ENCODE measurements at regions not wholly inside any gene's neighbourhood (a gene's known extent, or its start where the extent isn't known, plus 50 kb on each side); places are given as distances from the start of the nearest gene placed in this dataset.
"Not testable (repeated sequence)": the region's sequence is repeated elsewhere in the genome, so short reads cannot be mapped to it uniquely, and the experiment has no call there.

GRCh38 chr7:10649120-10649519 is 324.6 kb upstream of the PHF14 start:
- not testable (repeated sequence) for DNase-seq

- DNase-seq = no peak
Observed at GRCh38 chr7:10655031-10655430, 318.6 kb upstream of the PHF14 start.

GRCh38 chr7:10657201-10657600 is 316.5 kb upstream of the PHF14 start:
- no peak for DNase-seq

- no peak for DNase-seq
Observed at GRCh38 chr7:10657837-10658236, 315.8 kb upstream of the PHF14 start.

- no peak for DNase-seq
Observed at GRCh38 chr7:10662491-10662890, 311.2 kb upstream of the PHF14 start.

- DNase-seq = no peak
Observed at GRCh38 chr7:10662982-10663884, 310.4 kb upstream of the PHF14 start.

- no peak for DNase-seq
Observed at GRCh38 chr7:10672186-10672585, 301.5 kb upstream of the PHF14 start.

- DNase-seq = no peak
Observed at GRCh38 chr7:10677211-10677610, 296.5 kb upstream of the PHF14 start.

- DNase-seq = no peak
Observed at GRCh38 chr7:10677668-10678232, 295.9 kb upstream of the PHF14 start.

GRCh38 chr7:10684606-10685005 is 289.1 kb upstream of the PHF14 start:
- DNase-seq = no peak

- DNase-seq = no peak
Observed at GRCh38 chr7:10685040-10685439, 288.6 kb upstream of the PHF14 start.

- no peak for DNase-seq
Observed at GRCh38 chr7:10688544-10688943, 285.1 kb upstream of the PHF14 start.

GRCh38 chr7:10696064-10696463 is 277.6 kb upstream of the PHF14 start:
- DNase-seq = no peak

- no peak for DNase-seq
Observed at GRCh38 chr7:10703059-10703458, 270.6 kb upstream of the PHF14 start.

GRCh38 chr7:10703981-10704380 is 269.7 kb upstream of the PHF14 start:
- no peak for DNase-seq

- DNase-seq = no peak
Observed at GRCh38 chr7:10704653-10705052, 269.0 kb upstream of the PHF14 start.

- DNase-seq = no peak
Observed at GRCh38 chr7:10706875-10707493, 266.7 kb upstream of the PHF14 start.

- DNase-seq = no peak
Observed at GRCh38 chr7:10707519-10707918, 266.2 kb upstream of the PHF14 start.

GRCh38 chr7:10708447-10708846 is 265.2 kb upstream of the PHF14 start:
- no peak for DNase-seq

GRCh38 chr7:10718768-10719167 is 254.9 kb upstream of the PHF14 start:
- no peak for DNase-seq

- no peak for DNase-seq
Observed at GRCh38 chr7:10720042-10720441, 253.6 kb upstream of the PHF14 start.

- no peak for DNase-seq
Observed at GRCh38 chr7:10721289-10721688, 252.4 kb upstream of the PHF14 start.

- no peak for DNase-seq
Observed at GRCh38 chr7:10723832-10724231, 249.8 kb upstream of the PHF14 start.

- no peak for DNase-seq
Observed at GRCh38 chr7:10724449-10724848, 249.2 kb upstream of the PHF14 start.
